Activated CD4-positive, alpha-beta T cell treated with anti-CD3 and anti-CD28 coated beads, Interleukin-2, amount 50 U/mL, for 24 hours (primary cell): ENCODE measurements at regions not wholly inside any gene's neighbourhood (a gene's known extent, or its start where the extent isn't known, plus 50 kb on each side); places are given as distances from the start of the nearest gene placed in this dataset.

Experiments
- DNase-seq, 2 donors: peaks; one replicate each; pipeline ENCODE4 v3.0.0-alpha.2; 2020; ENCODE audit warnings: low read depth in 1 of 2, low spot score in 1 of 2

DNA sequence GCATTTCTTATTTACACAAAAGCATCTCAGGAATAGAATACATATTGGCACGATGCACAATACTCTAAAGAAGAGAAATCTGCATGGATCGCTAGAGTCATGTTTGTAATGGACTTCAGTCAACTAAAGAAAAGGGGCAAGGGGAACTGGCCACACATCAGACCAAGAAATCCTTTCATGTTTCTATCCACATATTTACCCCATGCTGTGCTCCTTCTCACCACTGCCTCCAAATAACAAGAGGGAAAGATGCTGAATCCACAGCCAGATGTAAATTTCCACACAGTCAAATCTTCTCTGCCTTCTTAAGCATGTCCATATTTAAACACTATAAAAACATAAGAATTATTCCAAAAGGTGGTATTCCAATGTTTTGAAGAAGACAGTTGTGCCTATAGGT, 67.6 kb downstream of the COX18 start:
- no peak for DNase-seq

- DNase-seq: no peak
These were observed 72.1 kb downstream of the COX18 start for GRCh38 chr4:72997409-72997808.

- DNase-seq: no peak
These were observed 74.8 kb downstream of the COX18 start for GRCh38 chr4:72994670-72995069.

DNA sequence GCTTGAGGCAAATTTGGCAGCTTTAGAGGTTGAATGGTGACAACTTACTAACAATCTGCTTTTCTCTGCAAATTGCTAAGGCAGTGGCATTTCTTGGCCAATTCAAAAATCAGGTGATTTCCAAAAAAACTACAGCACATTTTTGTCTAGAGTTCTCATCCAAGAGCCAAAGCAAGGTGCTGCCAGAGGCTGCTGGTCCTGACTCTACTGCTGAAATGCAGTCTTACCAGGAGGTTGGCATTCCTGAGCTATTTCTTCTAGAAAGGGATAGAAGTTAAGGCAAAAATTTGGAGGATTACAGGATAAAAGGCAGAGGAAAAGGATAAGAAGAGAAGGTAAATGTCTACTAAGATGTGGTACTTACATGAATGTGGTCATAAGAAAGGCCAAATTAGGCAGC, 75.6 kb downstream of the COX18 start:
- DNase-seq: no peak

DNA sequence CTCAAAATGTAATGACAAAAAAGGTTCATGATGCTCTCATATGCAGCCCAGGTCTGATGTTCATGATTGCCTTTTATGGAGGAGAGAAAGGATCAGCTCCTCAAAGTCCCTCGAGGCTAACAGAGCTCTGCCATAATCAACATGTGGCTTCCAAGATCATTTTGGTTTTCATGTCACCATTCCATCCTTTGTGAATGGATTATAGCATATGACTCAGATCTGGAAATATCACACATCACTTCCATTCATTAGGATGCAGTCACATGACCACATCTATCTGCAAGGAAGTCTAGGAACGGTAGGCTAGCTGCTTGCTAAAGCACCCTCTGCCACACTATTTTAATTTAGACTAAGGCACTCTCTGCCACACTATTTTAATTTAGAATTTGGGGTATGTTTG, 77.6 kb downstream of the COX18 start:
- DNase-seq: no peak

GRCh38 chr4:72987741-72988729, 81.5 kb downstream of the COX18 start:
- DNase-seq: no peak

DNA sequence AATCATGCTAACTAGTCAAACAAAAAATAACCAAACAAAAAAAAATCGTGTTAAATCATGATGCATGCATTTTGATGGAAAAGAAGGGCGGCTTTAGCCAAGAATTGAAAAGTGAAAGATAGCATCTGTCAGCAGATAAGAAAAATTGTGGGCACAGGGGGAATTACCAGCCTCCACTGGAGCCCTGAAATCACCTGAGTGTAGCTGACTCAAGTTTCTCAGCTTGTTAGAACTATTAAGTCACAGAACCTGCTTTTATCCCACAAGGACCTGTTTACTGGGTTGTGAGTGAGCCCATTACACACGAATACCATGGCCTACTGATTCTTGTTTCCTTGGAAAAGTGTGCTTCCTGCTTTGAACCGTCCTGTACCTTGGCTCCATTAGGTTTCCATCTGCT, 85.2 kb downstream of the COX18 start:
- peak in 1 of 2 donors; percentile 4 for DNase-seq

DNA sequence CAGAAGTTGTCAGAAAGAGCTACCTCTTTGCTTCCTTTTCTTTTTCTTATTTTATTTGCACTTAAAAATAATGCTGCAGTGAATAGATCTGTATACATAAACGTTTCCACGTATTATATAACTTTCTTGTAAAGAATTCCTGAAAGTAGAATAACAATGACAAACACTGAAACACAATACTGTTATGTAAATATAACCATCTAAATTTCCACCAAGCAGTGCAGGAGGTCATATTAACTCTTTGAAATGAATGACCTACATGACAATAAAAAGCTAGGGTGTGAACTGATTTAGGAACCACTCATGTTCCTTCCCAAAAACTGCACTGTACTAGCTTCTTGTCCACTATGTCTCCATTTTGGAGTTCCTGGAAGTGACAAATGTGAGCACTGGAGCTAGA, 85.8 kb downstream of the COX18 start:
- no peak for DNase-seq

DNA sequence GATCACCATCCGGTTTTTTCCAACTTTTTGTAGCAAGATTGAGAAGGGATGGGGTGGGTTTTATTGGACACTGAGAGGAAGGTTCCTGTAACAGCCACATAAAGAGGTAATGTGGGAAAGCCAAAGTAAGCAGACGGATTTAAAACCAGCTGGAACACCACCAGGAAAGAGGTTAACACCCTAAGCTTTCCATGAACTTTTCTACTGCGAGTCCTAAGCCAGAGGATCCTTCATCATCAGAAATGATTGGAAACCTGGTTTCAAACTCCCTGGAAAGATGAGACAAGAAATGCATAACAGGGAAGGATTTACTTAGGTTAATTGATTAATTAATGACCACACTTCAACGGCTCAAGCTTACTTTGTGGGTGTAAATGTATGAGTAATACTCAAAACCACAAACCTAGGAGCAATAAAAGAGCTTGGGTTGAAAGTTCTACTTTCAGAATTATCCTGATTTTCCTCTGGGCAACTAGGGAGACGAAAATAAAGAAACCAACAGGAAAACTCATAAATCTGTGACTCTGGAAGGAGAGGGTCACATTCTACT, 91.5 kb downstream of the COX18 start:
- no peak for DNase-seq

- no peak for DNase-seq
These were observed 94.1 kb downstream of the COX18 start for GRCh38 chr4:72975488-72975784.

DNA sequence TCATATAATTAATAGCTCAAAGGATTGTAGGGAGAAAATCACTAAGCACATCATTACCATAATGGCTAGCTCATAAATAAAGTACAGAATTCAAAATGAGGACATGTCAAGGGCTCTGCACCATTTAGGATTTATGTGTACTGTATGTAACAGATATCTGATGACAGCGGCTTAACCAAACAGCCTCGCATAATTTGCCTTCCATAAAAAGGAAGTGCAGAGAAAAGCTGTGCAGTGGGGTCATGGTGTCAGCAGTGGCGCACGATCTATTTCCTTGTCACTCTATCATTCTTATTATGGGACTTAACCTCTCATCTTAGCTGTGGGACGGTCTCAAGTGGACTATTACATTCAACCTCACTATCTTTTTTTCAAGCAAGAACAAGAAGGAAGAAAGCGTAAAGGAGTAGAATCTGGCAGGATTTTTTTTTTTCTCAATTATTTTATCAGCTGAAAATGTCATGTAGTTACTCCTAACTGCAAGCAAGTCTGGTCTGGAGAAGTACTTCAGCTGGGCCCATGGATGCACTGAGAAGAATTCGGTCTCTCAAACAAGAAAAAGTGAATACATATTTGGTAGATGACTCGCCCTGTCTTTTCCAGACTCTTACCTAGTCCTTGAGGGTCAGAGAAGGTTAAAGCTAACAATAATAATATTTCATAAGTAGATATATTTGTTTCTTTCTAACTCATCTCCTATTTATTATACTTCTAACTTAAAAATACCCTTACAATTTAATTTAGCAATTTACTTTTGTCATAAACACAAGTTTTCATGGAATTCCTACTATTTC, 94.6 kb downstream of the COX18 start:
- no peak for DNase-seq

DNA sequence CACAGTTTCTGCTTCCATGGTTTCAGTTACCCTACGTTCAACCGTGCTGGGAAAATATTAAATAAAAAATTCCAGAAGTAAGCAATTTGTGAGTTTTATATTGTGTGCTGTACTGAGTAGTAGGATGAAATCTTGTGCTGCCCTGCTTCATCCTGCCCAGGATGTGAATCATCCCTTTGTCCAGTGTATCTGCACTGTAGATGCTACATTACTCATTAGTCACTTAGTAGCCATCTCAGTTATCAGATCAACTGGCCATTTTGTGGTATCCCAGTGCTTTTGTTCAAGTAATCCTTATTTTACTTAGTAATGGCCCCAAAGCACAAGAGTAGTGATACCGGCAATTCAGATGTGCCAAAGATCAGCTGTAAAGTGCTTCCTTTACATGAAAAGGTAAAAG, 97.9 kb downstream of the COX18 start:
- no peak for DNase-seq

GRCh38 chr4:72970756-72971155, 98.8 kb downstream of the COX18 start:
- no peak for DNase-seq

DNA sequence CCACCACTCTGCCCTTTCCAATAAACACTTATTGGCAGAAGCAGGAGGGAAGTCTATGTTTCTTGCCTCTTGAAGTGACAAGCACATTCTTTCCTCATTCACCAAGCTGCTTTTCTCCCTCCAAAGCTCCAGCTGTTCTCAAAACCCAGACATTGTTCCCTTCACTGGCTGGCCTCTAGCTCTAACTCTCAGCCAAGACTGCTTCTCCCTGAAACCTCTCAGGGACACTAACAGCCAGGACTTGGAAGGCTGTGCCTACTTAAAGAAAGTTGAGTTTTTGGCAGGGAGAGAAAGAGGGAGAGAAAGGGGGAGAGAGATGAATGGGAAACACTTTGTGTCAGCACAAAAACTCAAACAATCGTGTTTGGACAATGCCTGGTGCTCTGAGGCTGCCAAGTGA, 99.5 kb downstream of the COX18 start:
- DNase-seq: no peak

DNA sequence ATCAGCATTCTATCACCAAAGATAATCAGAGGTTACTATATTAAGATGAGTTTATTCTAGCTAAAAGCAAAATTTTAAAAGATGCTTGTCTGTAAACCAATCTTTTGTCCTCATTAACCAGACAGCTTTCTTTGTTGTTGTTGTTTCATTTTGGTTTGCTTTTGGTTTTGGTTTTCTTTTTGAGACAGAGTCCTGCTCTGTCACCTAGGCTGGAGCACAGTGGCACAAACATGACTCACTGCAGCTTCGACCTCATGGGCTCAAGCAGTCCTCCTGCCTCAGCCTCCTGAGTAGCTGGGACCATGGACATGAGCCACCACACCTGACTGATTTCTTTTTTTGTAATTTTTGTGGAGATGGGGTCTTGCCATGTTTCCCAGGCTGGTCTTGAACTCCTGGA, 102.9 kb downstream of the COX18 start:
- DNase-seq: no peak

DNA sequence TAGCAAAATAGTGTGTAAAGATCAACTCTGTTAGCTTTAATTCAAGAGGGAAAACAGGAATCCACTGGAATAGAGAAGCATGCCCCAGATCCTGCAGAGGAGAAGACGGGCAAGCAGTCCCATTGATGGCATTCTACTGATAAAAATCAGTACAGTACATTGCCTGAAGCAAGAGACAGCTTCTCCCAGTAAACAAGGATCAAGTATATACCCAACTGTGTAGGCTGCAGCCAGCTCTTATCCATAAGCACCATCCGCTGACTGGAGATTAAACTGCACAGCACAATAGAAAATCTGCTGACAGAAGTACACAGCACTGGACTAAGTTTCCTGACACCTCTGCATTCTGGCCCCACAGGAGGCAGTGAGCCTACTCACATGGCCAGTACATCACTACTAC, 110.1 kb downstream of the COX18 start:
- no peak for DNase-seq

GRCh38 chr4:72954811-72955210, 114.7 kb downstream of the COX18 start:
- no peak for DNase-seq

GRCh38 chr4:72953571-72953970, 115.9 kb downstream of the COX18 start:
- DNase-seq: no peak

GRCh38 chr4:72951628-72952027, 117.9 kb downstream of the COX18 start:
- DNase-seq: no peak

- DNase-seq: no peak
These were observed 118.4 kb downstream of the COX18 start for GRCh38 chr4:72951147-72951546.

- DNase-seq: no peak
These were observed 121.4 kb downstream of the COX18 start for GRCh38 chr4:72948080-72948479.

- DNase-seq: no peak
These were observed 123.7 kb downstream of the COX18 start for GRCh38 chr4:72945719-72946336.
